Fibroblast of mammary gland (primary cell): ENCODE measurements at regions not wholly inside any gene's neighbourhood (a gene's known extent, or its start where the extent isn't known, plus 50 kb on each side); places are given as distances from the start of the nearest gene placed in this dataset.

ENCODE experiments used
- DNase-seq: peaks from one replicate; pipeline ENCODE4 v3.0.0-alpha.2; 2010; ENCODE audit warnings: low read depth
- H3K4me3 ChIP-seq: 2 replicates; pipeline ENCODE4 v1.5.1; 2011; ENCODE audit warnings: low read depth, mild to moderate bottlenecking, low read length, moderate library complexity; ENCODE audit not compliant: control insufficient read depth
- CTCF ChIP-seq: conservative IDR thresholded peaks from 2 replicates; pipeline ENCODE4 v1.5.1; 2011; ENCODE audit warnings: low read depth, low read length, inconsistent platforms; ENCODE audit not compliant: control insufficient read depth, insufficient read depth

DNA sequence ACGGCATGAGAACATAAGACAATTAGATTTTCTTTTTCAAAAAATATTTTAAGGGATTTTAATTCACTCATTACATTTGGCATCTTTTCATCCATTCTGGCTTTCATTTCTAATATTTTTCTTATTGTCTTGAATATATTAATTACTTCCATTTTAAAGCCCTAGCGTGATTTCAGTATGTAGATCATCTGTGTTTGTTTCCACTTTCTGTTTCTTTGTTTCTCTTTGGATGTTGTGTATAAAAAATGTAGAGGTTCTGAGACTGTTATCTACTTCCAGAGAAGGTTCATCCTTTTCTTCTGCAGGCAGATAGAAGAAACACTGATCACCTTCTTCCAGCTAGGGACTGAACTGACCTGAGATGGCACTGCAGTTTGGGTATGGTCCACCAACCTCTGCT, 664.4 kb upstream of the SLC39A10 start:
- TF ChIP-seq CTCF: no peak
- H3K4me3 ChIP-seq: no peak overlapping the region
- no peak for DNase-seq

GRCh38 chr2:194985258-194985657, 671.8 kb upstream of the SLC39A10 start:
- no peak for TF ChIP-seq CTCF
- H3K4me3 ChIP-seq: no peak overlapping the region
- no peak for DNase-seq

DNA sequence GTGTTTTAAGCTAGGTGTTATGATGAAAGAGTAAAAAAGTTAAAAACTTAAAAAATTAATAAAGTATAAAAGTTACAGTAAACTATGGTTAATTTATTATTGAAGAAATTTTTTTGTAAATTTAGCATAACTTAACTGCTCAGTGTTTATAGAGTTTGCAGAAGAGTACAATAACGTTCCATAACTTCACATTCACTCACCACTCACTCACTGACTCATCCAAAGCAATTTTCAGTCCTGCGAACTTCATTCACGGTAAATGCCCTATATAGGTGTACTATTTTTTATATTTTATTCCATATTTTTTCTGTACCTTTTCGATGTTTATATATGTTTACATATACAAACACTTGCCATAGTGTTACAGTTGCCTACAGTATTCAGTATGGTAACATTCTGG, 694.8 kb upstream of the SLC39A10 start:
- no peak for DNase-seq
- TF ChIP-seq CTCF: no peak
- no peak overlapping the region for H3K4me3 ChIP-seq

- DNase-seq: no peak
- no peak overlapping the region for H3K4me3 ChIP-seq
- no peak for TF ChIP-seq CTCF
Measured at GRCh38 chr2:194954218-194954617, 702.8 kb upstream of the SLC39A10 start.

DNA sequence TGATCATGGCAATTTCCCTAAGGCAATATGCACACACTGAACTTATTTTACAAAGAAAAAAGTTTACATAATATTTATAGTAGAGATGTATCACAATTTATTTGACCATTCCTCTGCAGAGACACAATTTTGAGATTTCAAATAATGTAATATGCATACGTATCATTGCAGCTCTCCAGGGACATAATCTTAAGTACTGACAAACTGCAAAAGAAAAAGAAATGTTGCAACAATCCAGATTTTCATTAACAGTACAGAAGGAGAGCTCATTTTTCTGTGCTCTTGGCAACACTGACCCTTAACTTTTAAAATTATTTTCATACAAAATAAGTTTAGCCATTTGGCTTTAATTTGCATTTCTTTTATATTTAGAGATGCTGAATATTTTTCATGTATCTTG, 710.2 kb upstream of the SLC39A10 start:
- H3K4me3 ChIP-seq: no peak overlapping the region
- TF ChIP-seq CTCF: no peak
- no peak for DNase-seq

- no peak for DNase-seq
- no peak overlapping the region for H3K4me3 ChIP-seq
- no peak for TF ChIP-seq CTCF
Measured at GRCh38 chr2:194938066-194938465, 719.0 kb upstream of the SLC39A10 start.

DNA sequence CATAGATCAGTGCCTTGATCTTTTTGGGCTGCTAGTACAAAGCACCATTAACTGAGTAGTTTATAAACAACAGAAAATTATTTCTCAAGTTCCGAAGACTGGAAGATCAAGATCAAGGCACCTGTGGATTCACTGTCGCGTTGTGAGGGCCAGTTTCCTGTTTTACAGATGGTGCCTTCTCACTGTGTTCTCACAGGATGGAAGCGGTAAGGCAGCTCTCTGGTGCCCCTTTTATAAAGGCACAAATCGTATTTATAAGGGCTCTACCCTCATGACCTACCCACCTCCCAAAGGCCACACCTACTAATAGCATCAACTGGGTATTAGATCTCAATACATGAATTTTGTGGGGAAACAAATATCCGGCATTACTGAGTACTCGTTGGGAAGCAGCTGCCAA, 729.5 kb upstream of the SLC39A10 start:
- DNase-seq: no peak
- TF ChIP-seq CTCF: no peak
- no peak overlapping the region for H3K4me3 ChIP-seq
